ENCODE measurements at regions not wholly inside any gene's neighbourhood (a gene's known extent, or its start where the extent isn't known, plus 50 kb on each side); places are given as distances from the start of the nearest gene placed in this dataset.

- TF ChIP-seq POLR2A (IDR thresholded peaks at IDR 0.05) (no peak), CTCF (IDR thresholded peaks at IDR 0.05) (no peak)
Observed at GRCh38 chr11:115722711-115723110, 218.5 kb upstream of the CADM1 start.

All from esophagus squamous epithelium (tissue), 4 donors.